Activated CD8-positive, alpha-beta memory T cell treated with anti-CD3 and anti-CD28 coated beads, Interleukin-2, amount 50 U/mL, for 48 hours (primary cell): ENCODE measurements at regions not wholly inside any gene's neighbourhood (a gene's known extent, or its start where the extent isn't known, plus 50 kb on each side); places are given as distances from the start of the nearest gene placed in this dataset.
A peak's percentile ranks its signal among the peaks of the same experiment; 100 is the strongest.

Experiments
- DNase-seq: peaks from one replicate; pipeline ENCODE4 v3.0.0-alpha.2; 2020

- DNase-seq = no peak
These were observed 50.6 kb upstream of the YWHAQ start for GRCh38 chr2:9681427-9681817.

GRCh38 chr2:9685637-9686036 is 54.8 kb upstream of the YWHAQ start:
- DNase-seq = no peak

GRCh38 chr2:9686061-9686460 is 55.3 kb upstream of the YWHAQ start:
- no peak for DNase-seq

DNA sequence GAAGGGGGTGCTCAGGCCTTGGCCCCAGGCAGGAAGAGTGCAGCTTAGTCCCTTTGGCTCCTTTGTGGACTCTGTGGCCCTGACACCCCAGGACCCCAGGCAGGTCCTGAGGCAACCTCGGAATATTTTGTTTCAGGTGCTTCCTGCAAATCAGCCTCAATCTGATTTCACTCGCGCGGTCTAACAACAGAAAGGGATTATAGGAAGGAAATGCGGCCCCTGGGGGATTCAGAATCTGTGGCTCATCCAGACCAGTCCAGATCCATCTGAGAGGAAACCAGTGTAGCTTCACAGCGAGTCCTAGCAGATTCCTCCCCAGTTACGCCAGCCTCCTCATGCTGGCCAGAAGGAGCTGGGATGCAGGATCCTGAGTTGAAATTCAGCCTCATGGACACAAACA is 59.5 kb upstream of the YWHAQ start:
- no peak for DNase-seq

- no peak for DNase-seq
These were observed 60.1 kb upstream of the YWHAQ start for GRCh38 chr2:9690716-9691498.

GRCh38 chr2:9692456-9693195 is 61.8 kb upstream of the YWHAQ start:
- no peak for DNase-seq

DNA sequence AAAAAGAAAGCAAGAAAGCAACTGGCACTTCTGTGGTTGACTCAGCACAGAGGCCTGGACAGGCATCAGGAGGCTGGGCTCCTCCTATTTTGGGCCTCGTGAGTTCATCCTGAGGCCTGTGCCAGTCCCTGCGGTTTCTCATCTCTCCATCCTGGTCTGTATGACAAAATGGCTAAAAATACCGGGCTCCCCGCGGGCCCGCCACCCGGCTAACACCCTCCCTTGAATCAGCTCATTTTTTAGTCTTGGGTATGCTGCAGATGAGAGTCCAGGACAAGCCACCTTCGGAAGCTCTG is 62.3 kb upstream of the YWHAQ start:
- no peak for DNase-seq

GRCh38 chr2:9693646-9694045 is 62.8 kb upstream of the YWHAQ start:
- DNase-seq = no peak

DNA sequence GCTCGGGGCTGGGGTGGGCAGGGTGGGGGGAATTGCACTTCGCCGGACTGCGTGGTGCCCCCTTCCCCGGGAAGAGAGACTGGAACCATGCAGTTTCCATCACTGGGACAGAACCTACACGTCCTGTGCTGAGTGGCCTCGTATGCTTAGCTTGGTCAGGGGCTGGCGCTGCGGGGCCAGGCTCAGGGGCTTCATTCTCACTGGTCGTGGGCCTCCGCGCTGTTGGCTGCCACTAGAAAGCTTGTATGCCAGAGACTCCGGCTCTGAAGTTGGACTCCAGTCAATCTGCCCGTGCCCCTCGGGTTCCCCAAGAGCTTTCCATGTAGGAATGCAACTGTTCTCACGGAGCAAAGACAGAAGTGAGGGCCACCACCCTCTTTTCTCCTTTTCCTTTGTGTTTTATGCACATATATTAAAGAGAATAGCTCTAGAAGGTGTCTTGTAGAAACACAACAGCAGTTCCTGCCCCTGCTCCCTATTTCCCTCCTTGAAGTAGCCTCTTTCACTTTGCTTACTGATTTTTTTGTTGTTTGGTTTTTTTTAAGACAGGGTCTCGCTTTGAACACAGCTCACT is 64.0 kb upstream of the YWHAQ start:
- no peak for DNase-seq

DNA sequence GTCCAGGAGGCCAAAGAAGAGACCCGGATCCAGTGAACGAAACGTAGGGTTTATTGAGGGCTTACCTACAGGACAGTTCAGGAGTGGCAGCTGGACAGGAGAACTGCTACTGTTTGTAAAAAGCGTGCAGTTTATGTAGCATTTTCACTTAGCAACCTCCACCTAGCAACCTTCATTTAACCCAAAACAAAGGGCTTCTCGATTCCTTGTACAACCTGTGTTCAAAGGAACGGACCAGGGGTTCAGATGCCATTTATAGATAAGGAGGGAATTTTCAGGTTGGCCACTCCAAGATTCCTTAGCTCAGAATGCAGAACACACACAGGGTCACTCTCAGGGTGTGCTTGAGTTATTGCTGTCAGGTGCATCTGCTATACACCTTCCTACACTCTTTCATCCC is 65.1 kb upstream of the YWHAQ start:
- no peak for DNase-seq

GRCh38 chr2:9696731-9697130 is 65.9 kb upstream of the YWHAQ start:
- no peak for DNase-seq

GRCh38 chr2:9697909-9698308 is 67.1 kb upstream of the YWHAQ start:
- DNase-seq = no peak

- DNase-seq = no peak
These were observed 68.6 kb upstream of the YWHAQ start for GRCh38 chr2:9699139-9700108.

DNA sequence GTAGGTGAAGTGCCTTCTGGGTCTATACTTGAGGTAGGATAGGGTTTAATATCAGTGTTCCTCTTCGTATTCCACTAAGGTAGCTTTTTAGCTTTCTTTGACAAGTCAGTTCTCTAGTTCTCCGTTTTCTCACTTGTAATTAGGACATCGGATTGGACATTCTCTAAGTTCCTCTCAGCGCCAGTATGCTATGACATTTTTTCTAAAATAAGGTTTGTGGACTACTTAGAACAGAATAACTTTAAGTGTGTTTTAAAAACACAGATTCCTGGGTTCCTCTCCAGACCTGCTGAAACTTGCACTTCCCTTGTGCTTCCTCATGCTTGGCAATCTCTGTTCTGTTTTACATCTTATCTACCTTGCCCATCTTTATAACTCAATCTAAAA is 69.3 kb upstream of the YWHAQ start:
- no peak for DNase-seq

- no peak for DNase-seq
These were observed 71.8 kb upstream of the YWHAQ start for GRCh38 chr2:9702604-9703084.

GRCh38 chr2:9703085-9703678 is 72.4 kb upstream of the YWHAQ start:
- peak; percentile 90 for DNase-seq

GRCh38 chr2:9703701-9704221 is 73.0 kb upstream of the YWHAQ start:
- DNase-seq = peak; percentile 63

DNA sequence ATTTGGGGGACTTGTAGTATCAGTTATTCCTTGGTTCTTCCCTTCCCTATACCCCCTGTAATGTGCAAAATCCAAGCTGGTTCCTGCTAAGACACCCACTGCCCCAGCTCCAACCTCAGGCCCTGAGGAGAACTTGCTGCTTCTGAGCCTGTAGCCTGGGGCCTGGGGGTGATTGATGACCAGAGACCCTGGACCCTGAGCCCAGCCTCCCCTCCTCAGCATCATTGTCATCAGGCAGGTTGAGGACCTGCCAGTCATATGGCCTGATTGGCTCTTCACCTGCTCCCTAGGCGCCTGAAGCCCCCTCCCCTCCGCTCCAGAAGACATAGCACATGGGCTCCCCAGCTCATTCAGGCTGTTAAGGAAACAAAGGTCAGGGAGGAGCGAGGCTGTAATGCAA is 73.8 kb upstream of the YWHAQ start:
- no peak for DNase-seq

GRCh38 chr2:9705196-9705595 is 74.4 kb upstream of the YWHAQ start:
- no peak for DNase-seq

GRCh38 chr2:9707008-9707407 is 76.2 kb upstream of the YWHAQ start:
- no peak for DNase-seq

- DNase-seq = no peak
These were observed 76.9 kb upstream of the YWHAQ start for GRCh38 chr2:9707611-9708160.
